GM20000 (cell line): ENCODE measurements at regions not wholly inside any gene's neighbourhood (a gene's known extent, or its start where the extent isn't known, plus 50 kb on each side); places are given as distances from the start of the nearest gene placed in this dataset.

ENCODE experiments used
- DNase-seq: peaks from one replicate; pipeline ENCODE4 v3.0.0; 2012; ENCODE audit warnings: low spot score
- TF ChIP-seq, protein P1 (sequence below): IDR thresholded peaks from 2 replicates; pipeline ENCODE4 v1.5.1; 2012; ENCODE audit warnings: mild to moderate bottlenecking, control low read depth; ENCODE audit errors: extremely low read depth, missing control alignments

DNA sequence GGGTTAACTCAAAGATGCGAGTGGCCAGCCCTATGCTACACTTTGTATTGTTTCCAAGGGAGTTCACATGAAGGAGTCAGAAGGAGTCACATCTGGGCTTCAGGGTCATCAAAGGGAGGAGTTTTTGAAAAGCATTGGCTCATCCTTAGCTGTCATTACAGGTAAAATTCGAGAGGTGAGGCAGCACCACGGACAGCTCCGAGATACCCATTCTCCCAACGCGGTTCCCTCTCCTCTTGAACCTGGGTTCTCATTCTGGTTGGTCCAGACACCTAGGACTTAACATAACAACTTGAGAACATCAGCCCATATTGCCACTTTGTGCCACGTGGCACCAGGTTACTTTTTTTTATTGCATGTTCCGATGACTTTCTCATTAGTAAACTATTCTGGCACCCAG, 768.6 kb downstream of the NLGN4Y start:
- TF ChIP-seq, protein P1, sequence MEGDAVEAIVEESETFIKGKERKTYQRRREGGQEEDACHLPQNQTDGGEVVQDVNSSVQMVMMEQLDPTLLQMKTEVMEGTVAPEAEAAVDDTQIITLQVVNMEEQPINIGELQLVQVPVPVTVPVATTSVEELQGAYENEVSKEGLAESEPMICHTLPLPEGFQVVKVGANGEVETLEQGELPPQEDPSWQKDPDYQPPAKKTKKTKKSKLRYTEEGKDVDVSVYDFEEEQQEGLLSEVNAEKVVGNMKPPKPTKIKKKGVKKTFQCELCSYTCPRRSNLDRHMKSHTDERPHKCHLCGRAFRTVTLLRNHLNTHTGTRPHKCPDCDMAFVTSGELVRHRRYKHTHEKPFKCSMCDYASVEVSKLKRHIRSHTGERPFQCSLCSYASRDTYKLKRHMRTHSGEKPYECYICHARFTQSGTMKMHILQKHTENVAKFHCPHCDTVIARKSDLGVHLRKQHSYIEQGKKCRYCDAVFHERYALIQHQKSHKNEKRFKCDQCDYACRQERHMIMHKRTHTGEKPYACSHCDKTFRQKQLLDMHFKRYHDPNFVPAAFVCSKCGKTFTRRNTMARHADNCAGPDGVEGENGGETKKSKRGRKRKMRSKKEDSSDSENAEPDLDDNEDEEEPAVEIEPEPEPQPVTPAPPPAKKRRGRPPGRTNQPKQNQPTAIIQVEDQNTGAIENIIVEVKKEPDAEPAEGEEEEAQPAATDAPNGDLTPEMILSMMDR, result no peak
- no peak for DNase-seq

DNA sequence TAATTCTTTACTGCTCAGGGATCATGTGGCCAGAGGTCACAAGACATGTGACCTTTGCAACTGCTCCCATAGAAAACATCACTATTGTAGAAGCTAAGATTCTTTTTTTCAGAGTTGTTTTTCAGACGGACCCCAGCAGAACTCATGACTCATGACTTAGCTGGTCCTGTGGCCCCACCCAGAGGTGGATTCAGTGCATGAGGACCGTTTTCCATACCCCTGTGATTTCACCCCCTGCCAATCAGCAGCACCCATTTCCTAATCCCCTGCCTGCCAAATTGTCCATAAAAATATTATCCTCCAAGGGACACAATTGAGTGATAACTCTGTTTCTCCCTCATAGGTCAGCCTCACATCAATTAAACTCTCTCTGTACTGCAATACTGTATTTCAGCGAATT, 777.5 kb downstream of the NLGN4Y start:
- TF ChIP-seq, protein P1, result no peak
- no peak for DNase-seq

DNA sequence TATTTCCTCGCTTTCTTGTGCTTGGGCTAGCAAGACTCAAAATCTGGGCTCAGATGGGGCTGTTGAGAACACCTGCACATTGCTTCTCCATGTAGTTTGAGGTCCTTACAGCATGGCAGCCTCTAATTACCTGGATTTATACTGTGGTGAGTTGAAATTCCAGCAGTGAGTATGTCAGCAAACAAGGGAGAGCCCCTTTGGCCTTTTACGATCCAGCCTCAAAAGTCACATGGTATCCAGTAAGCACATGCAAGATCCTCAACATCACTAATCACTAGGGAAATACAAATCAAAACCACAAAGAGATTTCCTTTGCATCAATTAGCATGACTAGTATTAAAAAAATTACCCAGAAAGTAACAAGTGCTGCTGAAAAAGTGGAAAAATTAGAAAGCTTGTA, 787.8 kb downstream of the NLGN4Y start:
- DNase-seq, result no peak
- TF ChIP-seq, protein P1, result no peak

DNA sequence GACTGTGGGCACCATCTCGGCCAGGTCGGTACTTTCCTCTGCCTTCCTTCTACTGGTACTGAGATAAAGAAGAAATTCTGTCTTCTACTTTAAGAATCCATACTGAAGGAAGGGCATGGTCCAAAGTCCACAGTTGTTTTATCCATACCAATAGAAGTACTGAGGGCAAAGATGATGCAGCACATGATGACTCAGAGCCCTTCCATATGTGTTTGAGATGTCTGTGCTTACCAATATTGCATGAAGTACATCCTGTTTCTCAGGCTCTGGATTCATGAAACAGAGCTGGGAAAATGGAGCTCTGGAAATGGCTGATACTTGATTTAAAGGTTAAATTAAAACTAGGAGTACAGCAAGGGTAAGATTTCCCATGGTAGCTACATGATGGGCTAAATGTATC, 799.9 kb downstream of the NLGN4Y start:
- TF ChIP-seq, protein P1, result no peak
- no peak for DNase-seq

DNA sequence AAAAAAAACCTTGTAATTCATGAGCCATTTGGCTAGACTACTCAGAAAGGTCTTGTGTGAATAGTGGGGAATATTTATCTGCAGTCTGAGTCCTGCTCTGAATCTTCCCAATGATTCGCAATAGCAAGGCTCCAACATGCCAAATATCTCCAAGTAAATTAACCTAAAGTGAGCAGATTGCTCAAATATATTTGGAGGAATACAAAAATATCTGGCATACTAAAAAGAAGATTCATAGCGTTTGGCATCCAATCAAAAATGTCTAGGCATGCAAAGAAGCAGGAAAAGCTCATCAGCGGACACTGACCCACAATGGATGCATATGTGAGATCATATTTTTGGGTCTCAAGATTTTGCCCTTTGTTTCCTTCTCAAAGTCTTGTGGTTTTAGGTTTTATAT, 800.9 kb downstream of the NLGN4Y start:
- DNase-seq, result no peak
- TF ChIP-seq, protein P1, result no peak

DNA sequence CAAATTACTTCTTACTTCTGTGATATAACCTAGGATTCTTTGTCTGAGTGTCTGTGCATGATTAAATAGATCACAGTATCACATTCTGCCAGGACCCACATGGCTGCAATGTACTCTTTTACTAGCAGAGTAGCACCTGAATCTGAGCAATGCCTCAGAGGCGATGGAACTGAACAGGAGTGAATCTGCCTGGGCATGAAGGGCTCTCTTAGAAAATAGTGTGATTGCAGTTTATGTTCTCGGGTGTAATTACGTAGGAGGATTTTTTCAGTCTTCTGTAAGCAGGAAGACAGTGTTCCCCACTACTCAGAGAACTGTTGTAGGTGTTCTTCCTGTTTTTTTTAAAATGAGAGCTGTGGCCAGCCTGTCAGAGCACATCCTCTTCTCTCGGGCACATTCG, 802.3 kb downstream of the NLGN4Y start:
- TF ChIP-seq, protein P1, result no peak
- DNase-seq, result no peak

DNA sequence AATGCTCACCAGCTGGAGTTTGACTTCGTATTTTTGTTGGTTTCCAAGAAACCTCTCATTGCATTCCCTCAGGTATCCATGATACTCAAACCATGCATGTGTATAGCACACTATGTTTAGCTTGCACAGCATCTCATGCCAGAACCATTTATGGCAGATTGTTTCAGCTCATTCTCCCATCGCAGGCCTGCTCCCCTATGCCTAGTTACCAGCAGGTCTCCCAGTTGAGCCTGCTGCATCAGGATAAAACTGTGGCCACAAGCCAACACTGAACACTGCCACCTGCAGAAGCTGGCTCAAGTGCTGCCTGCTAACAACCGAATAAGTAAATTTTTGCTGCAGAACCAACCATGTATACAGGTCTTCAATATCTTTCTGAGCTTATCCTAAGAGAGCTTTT, 804.5 kb downstream of the NLGN4Y start:
- no peak for DNase-seq
- TF ChIP-seq, protein P1, result no peak
